ENCODE measurements at regions not wholly inside any gene's neighbourhood (a gene's known extent, or its start where the extent isn't known, plus 50 kb on each side); places are given as distances from the start of the nearest gene placed in this dataset.

DNA sequence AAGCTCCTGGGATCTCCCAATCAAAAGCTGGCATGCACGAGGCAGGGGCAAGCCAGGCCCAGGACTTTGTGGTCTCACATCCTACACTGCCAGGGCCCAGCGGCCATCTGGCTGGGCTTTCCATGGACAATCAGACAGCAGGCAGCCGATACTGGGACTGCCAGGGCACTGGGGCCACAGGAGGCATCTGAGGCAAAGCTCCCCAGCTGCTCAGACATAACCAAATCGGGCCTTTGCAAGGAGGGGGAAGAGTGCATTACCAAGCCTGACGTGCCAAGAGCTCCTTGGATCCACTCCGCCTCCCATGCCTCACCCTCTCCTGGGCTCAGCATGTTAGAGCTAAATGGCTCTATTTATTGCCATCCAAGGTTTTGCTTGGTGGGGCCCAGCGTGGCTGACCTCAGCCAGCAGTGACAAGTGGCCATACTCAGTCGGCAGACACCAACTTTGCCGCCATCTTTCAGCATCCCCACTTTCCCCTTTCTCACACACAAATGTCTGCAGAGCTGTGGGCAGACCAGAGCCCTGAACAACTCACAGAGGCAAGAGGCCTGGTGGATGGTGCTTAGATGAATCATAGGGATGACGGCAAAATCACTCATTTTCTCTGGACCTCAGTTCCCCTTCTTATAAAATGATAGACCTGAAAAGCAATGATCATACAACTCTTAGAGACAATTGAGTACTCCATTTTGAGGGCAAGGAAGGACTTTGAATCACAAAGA, 200.8 kb downstream of the TTC32 start:
- Mint-ChIP-seq H3K4me3 (no peak overlapping the region), H3K4me1 (no peaks in the 10 kb centered on the region), H3K36me3 (no peaks in the 10 kb centered on the region), H3K27me3 (no peaks in the 10 kb centered on the region), H3K9me3 (peaks cover 4% of the 10 kb centered on the region), H3K27ac (no peak overlapping the region)
- ATAC-seq (ENCODE audit: low read depth) (no peak), DNase-seq (no peak)
- POLR2A ChIA-PET, result no interaction called here

DNA sequence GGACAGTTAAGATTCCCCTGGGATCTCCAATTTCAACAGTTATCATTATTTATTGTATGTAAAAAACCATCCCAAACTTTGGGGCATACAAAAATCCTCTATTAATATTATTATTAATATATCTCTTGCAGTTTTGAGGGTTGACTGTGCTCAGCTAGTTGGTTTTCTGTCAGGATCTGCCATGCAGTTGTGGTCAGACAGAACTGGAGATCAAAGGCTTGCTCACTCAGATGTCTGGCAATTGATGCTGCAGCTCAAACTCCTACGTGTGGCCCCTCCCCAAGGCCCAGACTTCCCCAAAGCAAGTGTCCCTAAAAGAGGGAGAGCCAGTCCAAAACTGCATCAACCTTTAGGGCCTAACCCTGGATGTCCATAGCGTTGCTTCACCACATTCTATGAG, 204.7 kb downstream of the TTC32 start:
- no peaks in the 10 kb centered on the region for H3K36me3 Mint-ChIP-seq
- H3K27me3 Mint-ChIP-seq, result no peaks in the 10 kb centered on the region
- no peak overlapping the region for H3K27ac Mint-ChIP-seq
- no peak for ATAC-seq (ENCODE audit: low read depth)
- H3K4me3 Mint-ChIP-seq, result no peak overlapping the region
- H3K4me1 Mint-ChIP-seq, result no peaks in the 10 kb centered on the region
- no peak for DNase-seq
- peaks cover 5% of the 10 kb centered on the region for H3K9me3 Mint-ChIP-seq
- POLR2A ChIA-PET, result no interaction called here

DNA sequence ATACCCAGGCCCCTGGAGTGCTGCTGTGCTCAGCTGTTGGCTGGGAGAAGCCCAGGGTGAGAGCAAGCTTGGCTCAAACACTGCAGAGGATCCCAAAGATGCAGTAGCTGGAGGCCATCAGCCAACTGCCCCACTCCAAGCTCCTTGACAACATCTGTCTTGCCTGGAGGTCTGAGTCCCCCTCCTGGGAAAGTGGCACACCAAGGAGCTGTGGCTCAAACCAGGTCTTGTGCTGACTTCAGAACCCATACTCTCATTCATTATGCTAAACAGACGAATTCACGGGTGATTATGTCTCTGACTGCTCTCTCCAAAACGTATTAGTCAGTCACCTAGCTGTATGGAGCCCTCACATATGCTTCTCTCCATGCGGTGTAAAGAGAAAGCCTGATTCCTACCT, 206.1 kb downstream of the TTC32 start:
- Mint-ChIP-seq H3K27ac (no peak overlapping the region), H3K36me3 (no peaks in the 10 kb centered on the region), H3K4me1 (no peaks in the 10 kb centered on the region), H3K4me3 (no peak overlapping the region), H3K27me3 (peaks cover 4% of the 10 kb centered on the region), H3K9me3 (peaks cover 5% of the 10 kb centered on the region)
- no peak for ATAC-seq (ENCODE audit: low read depth)
- DNase-seq, result no peak
- POLR2A ChIA-PET, result no interaction called here

- Mint-ChIP-seq H3K36me3 (no peaks in the 10 kb centered on the region), H3K27me3 (peaks cover 4% of the 10 kb centered on the region), H3K4me3 (no peak overlapping the region), H3K27ac (no peak overlapping the region), H3K9me3 (peaks cover 1% of the 10 kb centered on the region), H3K4me1 (no peaks in the 10 kb centered on the region)
- ATAC-seq (ENCODE audit: low read depth) (no peak), DNase-seq (no peak)
- POLR2A ChIA-PET, result no interaction called here
Measured at GRCh38 chr2:19691892-19692291, 209.9 kb downstream of the TTC32 start.

DNA sequence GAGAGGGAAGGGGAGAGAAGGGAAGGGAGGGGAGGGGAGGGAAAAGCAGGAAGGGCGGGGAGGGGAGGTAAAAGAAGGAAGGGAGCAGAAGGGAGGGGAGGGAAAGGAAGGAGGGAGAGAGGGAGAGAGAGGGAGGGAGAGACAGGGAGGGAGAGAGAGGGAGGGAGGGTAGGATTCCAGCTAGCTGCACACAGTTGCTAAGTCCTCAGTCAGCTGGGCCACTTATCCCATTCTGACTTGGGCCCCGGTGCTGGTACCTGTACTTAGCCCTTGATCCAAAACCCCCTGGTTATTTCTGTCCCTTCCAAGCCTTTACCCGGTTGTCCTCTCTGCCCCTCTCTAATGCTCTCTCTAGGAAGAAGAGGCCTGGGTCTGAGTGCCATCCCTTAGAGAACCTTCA, 211.4 kb downstream of the TTC32 start:
- no peak for ATAC-seq (ENCODE audit: low read depth)
- H3K4me3 Mint-ChIP-seq, result no peak overlapping the region
- no peaks in the 10 kb centered on the region for H3K9me3 Mint-ChIP-seq

DNA sequence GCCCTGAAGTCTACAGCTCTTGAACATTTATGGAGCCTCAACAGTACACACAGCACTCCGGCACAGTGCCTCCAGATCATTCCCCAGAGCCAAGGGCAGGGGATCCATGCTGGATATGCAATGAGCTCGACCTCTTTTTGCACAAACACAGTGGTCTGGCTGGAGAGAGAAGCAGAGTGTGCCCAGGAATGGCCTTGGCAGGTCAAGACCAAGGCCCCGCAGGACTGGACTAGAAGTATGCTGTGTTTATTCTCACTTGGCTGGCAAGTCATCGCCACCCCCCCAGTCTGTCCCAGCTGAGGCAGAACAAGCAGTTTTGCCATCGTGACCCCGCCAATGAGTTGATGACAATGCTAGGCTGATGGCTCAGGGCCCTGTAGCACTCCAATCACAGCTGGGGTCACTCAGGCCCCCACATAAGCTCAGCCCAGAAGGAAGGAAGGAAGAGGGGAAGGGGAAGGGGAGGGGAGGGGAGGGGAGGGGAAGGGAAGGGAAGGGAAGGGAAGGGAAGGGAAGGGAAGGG, 212.1 kb downstream of the TTC32 start:
- H3K9me3 Mint-ChIP-seq, result no peaks in the 10 kb centered on the region
- no peaks in the 10 kb centered on the region for H3K36me3 Mint-ChIP-seq
- DNase-seq (no peak), ATAC-seq (ENCODE audit: low read depth) (no peak)
- POLR2A ChIA-PET, result no interaction called here
- peaks cover 5% of the 10 kb centered on the region for H3K27me3 Mint-ChIP-seq
- H3K27ac Mint-ChIP-seq, result no peak overlapping the region
- H3K4me1 Mint-ChIP-seq, result no peaks in the 10 kb centered on the region
- no peak overlapping the region for H3K4me3 Mint-ChIP-seq

More for the DNA sequence above, 211.4 kb downstream of the TTC32 start:
- Mint-ChIP-seq H3K27me3 (peaks cover 4% of the 10 kb centered on the region), H3K27ac (no peak overlapping the region), H3K4me1 (no peaks in the 10 kb centered on the region), H3K36me3 (no peaks in the 10 kb centered on the region)
- POLR2A ChIA-PET, result no interaction called here
- no peak for DNase-seq

- Mint-ChIP-seq H3K36me3 (no peaks in the 10 kb centered on the region), H3K4me3 (no peak overlapping the region), H3K27ac (no peak overlapping the region), H3K27me3 (peaks cover 6% of the 10 kb centered on the region), H3K9me3 (no peaks in the 10 kb centered on the region), H3K4me1 (no peaks in the 10 kb centered on the region)
- ATAC-seq (ENCODE audit: low read depth) (no peak), DNase-seq (no peak)
- POLR2A ChIA-PET, result no interaction called here
Measured at GRCh38 chr2:19688059-19688458, 213.7 kb downstream of the TTC32 start.

DNA sequence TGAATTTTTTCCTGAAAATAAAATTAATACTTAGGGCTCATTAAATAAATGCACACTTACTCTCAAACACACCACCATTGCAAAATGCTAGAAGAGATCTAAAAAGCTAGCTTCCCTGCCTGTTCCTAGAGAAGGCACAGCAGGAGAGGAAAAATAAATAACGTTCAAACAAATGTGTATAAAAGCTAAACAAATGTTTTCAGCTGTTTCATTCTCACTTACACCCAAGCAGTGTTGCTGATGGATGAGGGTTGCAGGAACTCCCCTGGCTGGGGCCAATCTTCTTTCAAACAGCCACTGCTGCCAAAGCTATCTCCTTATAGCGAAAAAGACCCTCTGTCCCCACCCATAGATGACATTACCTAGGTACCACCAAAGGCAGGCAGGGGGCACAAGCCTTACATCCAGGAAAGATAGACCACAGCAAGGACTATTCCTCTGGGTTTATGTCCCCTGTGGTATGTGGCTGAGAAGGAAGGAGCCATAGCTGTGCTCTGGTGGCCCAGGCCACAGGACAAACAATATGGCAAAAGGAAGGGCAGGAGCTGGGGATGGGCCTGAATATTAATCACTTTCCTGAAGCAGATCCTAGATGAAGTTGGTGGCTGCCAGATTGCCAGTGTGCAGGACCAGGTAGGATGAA, 214.6 kb downstream of the TTC32 start:
- DNase-seq, result no peak
- H3K9me3 Mint-ChIP-seq, result no peaks in the 10 kb centered on the region
- POLR2A ChIA-PET, result no interaction called here
- no peak overlapping the region for H3K27ac Mint-ChIP-seq
- H3K4me3 Mint-ChIP-seq, result no peak overlapping the region
- no peaks in the 10 kb centered on the region for H3K36me3 Mint-ChIP-seq
- no peaks in the 10 kb centered on the region for H3K4me1 Mint-ChIP-seq
- no peak for ATAC-seq (ENCODE audit: low read depth)
- H3K27me3 Mint-ChIP-seq, result peaks cover 6% of the 10 kb centered on the region

DNA sequence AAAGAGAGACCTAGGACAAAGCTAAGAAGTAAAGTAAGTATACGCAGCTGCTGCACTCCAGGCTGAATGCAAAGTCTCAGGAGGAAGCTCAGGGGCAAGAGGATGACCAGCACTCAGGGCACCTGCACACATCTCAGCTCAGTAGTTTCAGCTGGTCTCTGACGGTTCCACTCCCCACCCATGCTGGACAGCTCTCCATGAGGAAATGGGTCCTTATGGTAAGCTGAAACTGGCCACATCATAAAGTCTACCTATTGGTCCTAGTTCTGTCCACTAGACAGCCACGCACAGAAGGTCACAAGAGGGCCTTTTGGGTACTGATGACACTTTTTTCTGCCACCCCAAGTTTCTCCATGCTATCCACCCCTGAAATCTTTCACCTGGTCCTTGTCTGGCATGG, 215.3 kb downstream of the TTC32 start:
- ATAC-seq (ENCODE audit: low read depth) (no peak), DNase-seq (no peak)
- Mint-ChIP-seq H3K9me3 (no peaks in the 10 kb centered on the region), H3K36me3 (no peaks in the 10 kb centered on the region), H3K27me3 (peaks cover 6% of the 10 kb centered on the region), H3K4me1 (no peaks in the 10 kb centered on the region), H3K4me3 (no peak overlapping the region), H3K27ac (no peak overlapping the region)
- POLR2A ChIA-PET, result no interaction called here

- DNase-seq (no peak), ATAC-seq (ENCODE audit: low read depth) (no peak)
- H3K27me3 Mint-ChIP-seq, result peaks cover 2% of the 10 kb centered on the region
- H3K4me1 Mint-ChIP-seq, result no peaks in the 10 kb centered on the region
- H3K4me3 Mint-ChIP-seq, result no peak overlapping the region
- H3K36me3 Mint-ChIP-seq, result no peaks in the 10 kb centered on the region
- POLR2A ChIA-PET, result no interaction called here
- no peaks in the 10 kb centered on the region for H3K9me3 Mint-ChIP-seq
- no peak overlapping the region for H3K27ac Mint-ChIP-seq
Measured at GRCh38 chr2:19685731-19686130, 216.1 kb downstream of the TTC32 start.

DNA sequence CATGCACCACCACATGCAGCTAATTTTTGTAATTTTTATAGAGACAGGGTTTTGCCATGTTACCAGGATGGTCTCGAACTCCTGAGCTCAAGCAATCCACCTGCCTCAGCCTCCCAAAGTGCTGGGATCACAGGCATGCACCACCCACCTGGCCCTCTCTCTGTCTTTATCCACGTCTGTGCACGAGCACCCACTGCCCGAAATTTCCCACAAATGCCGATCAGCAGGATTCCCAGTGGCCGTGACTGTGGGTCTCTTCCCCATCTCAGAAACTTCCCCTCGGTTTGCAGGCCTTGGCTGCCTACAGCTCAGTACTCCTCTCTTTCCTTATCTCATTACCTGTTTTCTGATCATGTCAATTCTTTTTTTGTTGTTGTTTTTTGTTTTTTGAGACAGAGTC, 217.3 kb downstream of the TTC32 start:
- H3K4me3 Mint-ChIP-seq, result no peak overlapping the region
- H3K27me3 Mint-ChIP-seq, result peaks cover 2% of the 10 kb centered on the region
- POLR2A ChIA-PET, result no interaction called here
- H3K36me3 Mint-ChIP-seq, result no peaks in the 10 kb centered on the region
- no peak overlapping the region for H3K27ac Mint-ChIP-seq
- no peak for ATAC-seq (ENCODE audit: low read depth)
- H3K4me1 Mint-ChIP-seq, result no peaks in the 10 kb centered on the region
- no peak for DNase-seq
- H3K9me3 Mint-ChIP-seq, result no peaks in the 10 kb centered on the region

DNA sequence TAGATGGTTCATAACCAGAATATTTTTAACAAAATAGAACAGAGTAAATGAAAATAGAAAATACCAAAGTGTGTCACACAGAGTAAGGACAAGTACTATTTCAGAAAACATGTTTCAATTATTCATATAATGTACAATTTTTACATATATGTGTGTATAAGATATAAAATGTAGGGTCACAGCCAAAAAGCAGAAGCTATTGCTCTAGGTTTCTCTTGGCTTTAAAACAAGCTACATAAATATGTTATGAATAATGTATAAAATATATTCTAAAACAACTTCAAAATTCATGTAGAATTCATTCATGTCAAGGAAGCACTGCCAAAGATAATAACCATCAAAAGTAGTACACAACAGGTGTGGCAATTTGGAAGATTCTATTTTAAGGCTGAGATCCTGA, 218.2 kb downstream of the TTC32 start:
- DNase-seq (no peak), ATAC-seq (ENCODE audit: low read depth) (no peak)
- Mint-ChIP-seq H3K36me3 (no peaks in the 10 kb centered on the region), H3K27me3 (peaks cover 2% of the 10 kb centered on the region), H3K9me3 (no peaks in the 10 kb centered on the region), H3K27ac (no peak overlapping the region), H3K4me3 (no peak overlapping the region), H3K4me1 (no peaks in the 10 kb centered on the region)
- POLR2A ChIA-PET, result no interaction called here

DNA sequence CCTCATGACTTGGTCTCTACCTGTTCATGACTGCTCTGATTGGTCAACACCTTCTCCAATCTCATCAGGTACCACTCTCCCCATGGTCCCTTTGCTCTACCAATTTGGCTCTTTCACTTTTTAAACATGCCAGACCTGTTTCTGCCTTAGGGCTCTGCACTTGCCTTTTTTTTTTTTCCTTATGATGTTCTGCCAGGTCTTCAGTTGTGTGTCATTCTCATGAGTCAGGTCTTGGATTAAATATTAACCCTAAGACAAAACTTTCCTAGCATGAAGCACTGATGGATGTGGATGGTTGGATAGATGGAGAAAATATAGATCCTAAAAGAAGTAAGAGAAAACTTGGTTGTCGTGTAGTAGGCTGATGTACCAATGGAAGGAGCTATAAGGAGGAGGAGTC, 219.3 kb downstream of the TTC32 start:
- Mint-ChIP-seq H3K27ac (no peak overlapping the region), H3K9me3 (no peaks in the 10 kb centered on the region), H3K4me1 (no peaks in the 10 kb centered on the region), H3K4me3 (no peak overlapping the region), H3K36me3 (no peaks in the 10 kb centered on the region), H3K27me3 (peaks cover 2% of the 10 kb centered on the region)
- no peak for DNase-seq
- ATAC-seq (ENCODE audit: low read depth), result no peak
- POLR2A ChIA-PET, result no interaction called here

GRCh38 chr2:19677825-19678518, 223.8 kb downstream of the TTC32 start:
- POLR2A ChIA-PET, result no interaction called here
- ATAC-seq (ENCODE audit: low read depth), result no peak
- Mint-ChIP-seq H3K27me3 (peaks cover 5% of the 10 kb centered on the region), H3K27ac (no peak overlapping the region), H3K9me3 (no peaks in the 10 kb centered on the region), H3K36me3 (no peaks in the 10 kb centered on the region), H3K4me3 (no peak overlapping the region), H3K4me1 (no peaks in the 10 kb centered on the region)
- DNase-seq, result no peak
